ENCODE measurements at regions not wholly inside any gene's neighbourhood (a gene's known extent, or its start where the extent isn't known, plus 50 kb on each side); places are given as distances from the start of the nearest gene placed in this dataset.
"Not testable (repeated sequence)": the region's sequence is repeated elsewhere in the genome, so short reads cannot be mapped to it uniquely, and the experiment has no call there.

DNA sequence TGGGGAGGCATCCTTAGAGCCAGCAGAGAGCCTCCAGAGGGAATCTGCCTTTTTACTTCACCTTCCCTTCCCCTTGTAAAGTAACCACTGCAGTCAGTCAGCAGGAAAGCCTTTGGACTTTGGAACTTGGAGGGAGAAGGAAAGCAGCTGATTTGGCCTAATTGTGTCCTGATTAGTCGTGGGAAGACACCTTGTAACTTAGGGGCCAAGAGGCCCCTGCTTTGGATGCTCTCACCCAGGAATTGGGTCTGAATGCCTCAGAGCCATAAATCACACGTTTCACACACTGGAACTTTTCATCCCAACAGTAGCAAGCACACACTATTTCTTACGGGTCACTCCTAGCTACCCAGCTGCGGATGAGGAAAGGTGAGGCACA is 81.0 kb upstream of the PPM1B start (continued):
- TF ChIP-seq, protein P1, sequence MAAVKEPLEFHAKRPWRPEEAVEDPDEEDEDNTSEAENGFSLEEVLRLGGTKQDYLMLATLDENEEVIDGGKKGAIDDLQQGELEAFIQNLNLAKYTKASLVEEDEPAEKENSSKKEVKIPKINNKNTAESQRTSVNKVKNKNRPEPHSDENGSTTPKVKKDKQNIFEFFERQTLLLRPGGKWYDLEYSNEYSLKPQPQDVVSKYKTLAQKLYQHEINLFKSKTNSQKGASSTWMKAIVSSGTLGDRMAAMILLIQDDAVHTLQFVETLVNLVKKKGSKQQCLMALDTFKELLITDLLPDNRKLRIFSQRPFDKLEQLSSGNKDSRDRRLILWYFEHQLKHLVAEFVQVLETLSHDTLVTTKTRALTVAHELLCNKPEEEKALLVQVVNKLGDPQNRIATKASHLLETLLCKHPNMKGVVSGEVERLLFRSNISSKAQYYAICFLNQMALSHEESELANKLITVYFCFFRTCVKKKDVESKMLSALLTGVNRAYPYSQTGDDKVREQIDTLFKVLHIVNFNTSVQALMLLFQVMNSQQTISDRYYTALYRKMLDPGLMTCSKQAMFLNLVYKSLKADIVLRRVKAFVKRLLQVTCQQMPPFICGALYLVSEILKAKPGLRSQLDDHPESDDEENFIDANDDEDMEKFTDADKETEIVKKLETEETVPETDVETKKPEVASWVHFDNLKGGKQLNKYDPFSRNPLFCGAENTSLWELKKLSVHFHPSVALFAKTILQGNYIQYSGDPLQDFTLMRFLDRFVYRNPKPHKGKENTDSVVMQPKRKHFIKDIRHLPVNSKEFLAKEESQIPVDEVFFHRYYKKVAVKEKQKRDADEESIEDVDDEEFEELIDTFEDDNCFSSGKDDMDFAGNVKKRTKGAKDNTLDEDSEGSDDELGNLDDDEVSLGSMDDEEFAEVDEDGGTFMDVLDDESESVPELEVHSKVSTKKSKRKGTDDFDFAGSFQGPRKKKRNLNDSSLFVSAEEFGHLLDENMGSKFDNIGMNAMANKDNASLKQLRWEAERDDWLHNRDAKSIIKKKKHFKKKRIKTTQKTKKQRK (IDR thresholded peaks at IDR 0.05; ENCODE audit: low read depth, low read length) = no peak
- no peak for TF ChIP-seq ZNF384 (IDR thresholded peaks at IDR 0.05; ENCODE audit: borderline replicate concordance, low read depth, low read length)
- no peak for TF ChIP-seq RAD51 (IDR thresholded peaks at IDR 0.05)
- no peak for TF ChIP-seq SIN3A (IDR thresholded peaks at IDR 0.05; ENCODE audit: low read depth, low read length)
- TF ChIP-seq NR2C1 (IDR thresholded peaks at IDR 0.05) = no peak
- TF ChIP-seq GATAD2B (conservative IDR thresholded peaks at IDR 0.05; ENCODE audit: low read depth) = no peak

DNA sequence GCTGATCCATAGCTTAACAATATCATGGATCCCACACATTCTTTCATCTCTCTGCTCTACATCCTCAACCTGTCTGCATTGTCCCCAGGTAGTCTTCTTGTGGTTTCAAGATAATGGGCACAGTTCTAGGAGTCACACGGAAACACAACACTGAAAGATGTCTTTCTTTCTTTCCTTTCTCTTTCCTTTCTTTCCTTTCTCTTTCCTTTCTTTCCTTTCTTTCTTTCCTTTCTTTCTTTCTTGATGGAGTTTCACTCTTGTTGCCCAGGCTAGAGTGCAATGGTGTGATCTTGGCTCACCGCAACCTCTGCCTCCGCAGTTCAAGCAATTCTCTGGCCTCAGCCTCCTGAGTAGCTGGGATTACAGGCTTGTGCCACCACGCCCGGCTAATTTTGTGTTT is 76.2 kb upstream of the PPM1B start:
- in situ Hi-C loops (cut with MboI); intact Hi-C loops (cut with micrococcal nuclease; ENCODE audit: unreplicated experiment); H3K4me2 ChIP-seq (ENCODE audit: control insufficient read depth, insufficient read depth); POLR2A ChIA-PET; ATAC-seq; H4K20me1 ChIP-seq (ENCODE audit: control insufficient read depth, insufficient read depth); H3K79me2 ChIP-seq (ENCODE audit: control insufficient read depth, insufficient read depth, low read length); H3K9me3 ChIP-seq (replicated peaks; ENCODE audit: control insufficient read depth, insufficient read depth, low read length); H3K4me3 ChIP-seq; H2AFZ ChIP-seq (ENCODE audit: control insufficient read depth, low read depth, low read length); BruUV-seq (replicated peaks); H3K27ac ChIP-seq (ENCODE audit: control insufficient read depth, insufficient read depth); FAIRE-seq; H3K27me3 ChIP-seq (replicated peaks in 1 of 2; ENCODE audit: control insufficient read depth in 2 of 2, insufficient read depth in 2 of 2, low read length in 1 of 2); DNase-seq (ENCODE audit: low read depth, low spot score); H3K36me3 ChIP-seq (ENCODE audit: control insufficient read depth in 2 of 2, insufficient read depth in 2 of 2, low read length in 1 of 2); H3K9ac ChIP-seq (ENCODE audit: control insufficient read depth, insufficient read depth, low read length): not testable (repeated sequence)
- ChIA-PET RAD21 (ENCODE audit: unreplicated experiment) (interaction anchor here (1.7 kb wide), 2 partner anchors 20 to 99 kb away, joined by 5 read pairs; no protein-coding TSS in a partner anchor), CTCF (interaction anchor here (0.6 to 2.0 kb wide), 6 partner anchors 8 to 857 kb away, joined by 3 to 5 read pairs (median 4); no protein-coding TSS in a partner anchor), SMC1A (ENCODE audit: uncharacterized antibody, unreplicated experiment) (interaction anchor here (0.5 to 2.9 kb wide), 3 partner anchors 83 to 565 kb away, joined by 3 to 13 read pairs (median 3); no protein-coding TSS in a partner anchor)
- WGBS (ENCODE audit: insufficient coverage, insufficient replicate concordance, low lambda C conversion rate, missing lambda C conversion rate) = 99% methylated on average over 5 of the region's 5 CpGs
- peaks cover 13% of the 10 kb centered on the region for H3K4me1 ChIP-seq (ENCODE audit: control insufficient read depth, insufficient read depth, low read length)
